ENCODE measurements at regions not wholly inside any gene's neighbourhood (a gene's known extent, or its start where the extent isn't known, plus 50 kb on each side); places are given as distances from the start of the nearest gene placed in this dataset.

- H2BK5ac ChIP-seq (ENCODE audit: low read depth, low read length, poor library complexity, severe bottlenecking), result no peak overlapping the region
- H3K4me2 ChIP-seq (ENCODE audit: low read length, poor library complexity, severe bottlenecking), result no peak overlapping the region
- no peaks in the 10 kb centered on the region for H3K36me3 ChIP-seq (ENCODE audit: control insufficient read depth in 1 of 2, insufficient read depth in 2 of 2, low read depth in 1 of 2, low read length in 2 of 2)
- no peak overlapping the region for H2BK15ac ChIP-seq (ENCODE audit: low read depth, poor library complexity, severe bottlenecking)
- no peak overlapping the region for H3K4ac ChIP-seq (ENCODE audit: low read depth in 1 of 2, low read length in 2 of 2)
- H2BK12ac ChIP-seq (ENCODE audit: low read length in 2 of 2), result peak overlapping the region in 1 of 2 experiments; percentile 21
- peak overlapping the region in 1 of 2 experiments; percentile 57 for H3K18ac ChIP-seq (ENCODE audit: low read depth in 1 of 2, low read length in 2 of 2)
- no peaks in the 10 kb centered on the region for H3K27me3 ChIP-seq (ENCODE audit: control insufficient read depth in 1 of 2, insufficient read depth in 1 of 2, low read length in 2 of 2)
- WGBS, result 72% methylated on average over 2 of the region's 4 CpGs
- H2BK120ac ChIP-seq (ENCODE audit: low read depth, low read length), result no peak overlapping the region
- no peak overlapping the region for H4K91ac ChIP-seq (ENCODE audit: low read length)
- H3K23ac ChIP-seq (ENCODE audit: low read length in 2 of 2), result no peak overlapping the region
- peaks cover 14% of the 10 kb centered on the region for H3K9me3 ChIP-seq (ENCODE audit: control insufficient read depth, low read length)
- H3K4me1 ChIP-seq (ENCODE audit: control insufficient read depth, insufficient read depth, low read depth, low read length), result no peaks in the 10 kb centered on the region
- no peak overlapping the region for H2AK5ac ChIP-seq (ENCODE audit: low read length, severe bottlenecking)
- no peak overlapping the region for H3K4me3 ChIP-seq (ENCODE audit: insufficient read depth in 1 of 2, low read depth in 1 of 2, low read length in 2 of 2)
- H3K9ac ChIP-seq (ENCODE audit: low read length), result no peak overlapping the region
- no peak overlapping the region for H3K27ac ChIP-seq (ENCODE audit: low read length, poor library complexity, severe bottlenecking)
- H3K79me1 ChIP-seq (replicated peaks; ENCODE audit: low read length, poor library complexity, severe bottlenecking), result no peaks in the 10 kb centered on the region
- no peak for DNase-seq
- no peak overlapping the region for H2AFZ ChIP-seq (ENCODE audit: low read depth, low read length)
- no peak overlapping the region for H3K14ac ChIP-seq (ENCODE audit: low read length in 2 of 2)
- H4K8ac ChIP-seq (ENCODE audit: low read length), result no peak overlapping the region
Observed at GRCh38 chr7:46507560-46507959, 586.5 kb upstream of the IGFBP3 start.

- Histone ChIP-seq H3K9me3 (ENCODE audit: control insufficient read depth, low read length) (no peaks in the 10 kb centered on the region), H3K4me2 (ENCODE audit: low read length, poor library complexity, severe bottlenecking) (no peak overlapping the region), H3K23ac (ENCODE audit: low read length in 2 of 2) (no peak overlapping the region), H3K27me3 (ENCODE audit: control insufficient read depth in 1 of 2, insufficient read depth in 1 of 2, low read length in 2 of 2) (no peaks in the 10 kb centered on the region), H3K27ac (ENCODE audit: low read length, poor library complexity, severe bottlenecking) (no peak overlapping the region), H3K4ac (ENCODE audit: low read depth in 1 of 2, low read length in 2 of 2) (no peak overlapping the region), H2AFZ (ENCODE audit: low read depth, low read length) (no peak overlapping the region), H2AK5ac (ENCODE audit: low read length, severe bottlenecking) (no peak overlapping the region), H3K4me1 (ENCODE audit: control insufficient read depth, insufficient read depth, low read depth, low read length) (no peaks in the 10 kb centered on the region), H3K36me3 (ENCODE audit: control insufficient read depth in 1 of 2, insufficient read depth in 2 of 2, low read depth in 1 of 2, low read length in 2 of 2) (no peaks in the 10 kb centered on the region), H3K18ac (ENCODE audit: low read depth in 1 of 2, low read length in 2 of 2) (no peak overlapping the region), H3K4me3 (ENCODE audit: insufficient read depth in 1 of 2, low read depth in 1 of 2, low read length in 2 of 2) (no peak overlapping the region), H2BK120ac (ENCODE audit: low read depth, low read length) (no peak overlapping the region), H3K14ac (ENCODE audit: low read length in 2 of 2) (no peak overlapping the region), H2BK15ac (ENCODE audit: low read depth, poor library complexity, severe bottlenecking) (no peak overlapping the region), H2BK5ac (ENCODE audit: low read depth, low read length, poor library complexity, severe bottlenecking) (no peak overlapping the region), H3K79me1 (replicated peaks; ENCODE audit: low read length, poor library complexity, severe bottlenecking) (no peaks in the 10 kb centered on the region), H3K9ac (ENCODE audit: low read length) (peak overlapping the region; percentile 52), H2BK12ac (ENCODE audit: low read length in 2 of 2) (no peak overlapping the region), H4K91ac (ENCODE audit: low read length) (no peak overlapping the region), H4K8ac (ENCODE audit: low read length) (no peak overlapping the region)
- no CpG with 5 or more reads among the region's 3 CpGs for WGBS
- no peak for DNase-seq
Observed at GRCh38 chr7:46494441-46494840, 573.4 kb upstream of the IGFBP3 start.

GRCh38 chr7:46494028-46494427, 573.0 kb upstream of the IGFBP3 start:
- no peaks in the 10 kb centered on the region for H3K27me3 ChIP-seq (ENCODE audit: control insufficient read depth in 1 of 2, insufficient read depth in 1 of 2, low read length in 2 of 2)
- H3K9ac ChIP-seq (ENCODE audit: low read length), result peak overlapping the region; percentile 52
- H3K4ac ChIP-seq (ENCODE audit: low read depth in 1 of 2, low read length in 2 of 2), result no peak overlapping the region
- no peaks in the 10 kb centered on the region for H3K79me1 ChIP-seq (replicated peaks; ENCODE audit: low read length, poor library complexity, severe bottlenecking)
- H3K27ac ChIP-seq (ENCODE audit: low read length, poor library complexity, severe bottlenecking), result no peak overlapping the region
- H4K8ac ChIP-seq (ENCODE audit: low read length), result no peak overlapping the region
- H2AK5ac ChIP-seq (ENCODE audit: low read length, severe bottlenecking), result no peak overlapping the region
- no peaks in the 10 kb centered on the region for H3K36me3 ChIP-seq (ENCODE audit: control insufficient read depth in 1 of 2, insufficient read depth in 2 of 2, low read depth in 1 of 2, low read length in 2 of 2)
- no peak overlapping the region for H3K18ac ChIP-seq (ENCODE audit: low read depth in 1 of 2, low read length in 2 of 2)
- H2BK5ac ChIP-seq (ENCODE audit: low read depth, low read length, poor library complexity, severe bottlenecking), result no peak overlapping the region
- no peak overlapping the region for H4K91ac ChIP-seq (ENCODE audit: low read length)
- H2BK15ac ChIP-seq (ENCODE audit: low read depth, poor library complexity, severe bottlenecking), result no peak overlapping the region
- H3K14ac ChIP-seq (ENCODE audit: low read length in 2 of 2), result no peak overlapping the region
- no peaks in the 10 kb centered on the region for H3K4me1 ChIP-seq (ENCODE audit: control insufficient read depth, insufficient read depth, low read depth, low read length)
- H3K9me3 ChIP-seq (ENCODE audit: control insufficient read depth, low read length), result no peaks in the 10 kb centered on the region
- no peak overlapping the region for H3K4me2 ChIP-seq (ENCODE audit: low read length, poor library complexity, severe bottlenecking)
- H3K23ac ChIP-seq (ENCODE audit: low read length in 2 of 2), result no peak overlapping the region
- DNase-seq, result peak; percentile 89
- no peak overlapping the region for H2AFZ ChIP-seq (ENCODE audit: low read depth, low read length)
- H2BK12ac ChIP-seq (ENCODE audit: low read length in 2 of 2), result no peak overlapping the region
- H2BK120ac ChIP-seq (ENCODE audit: low read depth, low read length), result no peak overlapping the region
- H3K4me3 ChIP-seq (ENCODE audit: insufficient read depth in 1 of 2, low read depth in 1 of 2, low read length in 2 of 2), result no peak overlapping the region

- Histone ChIP-seq H2BK12ac (ENCODE audit: low read length in 2 of 2) (no peak overlapping the region), H3K23ac (ENCODE audit: low read length in 2 of 2) (no peak overlapping the region), H3K79me1 (replicated peaks; ENCODE audit: low read length, poor library complexity, severe bottlenecking) (no peaks in the 10 kb centered on the region), H4K8ac (ENCODE audit: low read length) (no peak overlapping the region), H3K18ac (ENCODE audit: low read depth in 1 of 2, low read length in 2 of 2) (no peak overlapping the region), H3K27ac (ENCODE audit: low read length, poor library complexity, severe bottlenecking) (no peak overlapping the region), H4K91ac (ENCODE audit: low read length) (no peak overlapping the region), H3K4ac (ENCODE audit: low read depth in 1 of 2, low read length in 2 of 2) (no peak overlapping the region), H3K4me1 (ENCODE audit: control insufficient read depth, insufficient read depth, low read depth, low read length) (no peaks in the 10 kb centered on the region), H3K27me3 (ENCODE audit: control insufficient read depth in 1 of 2, insufficient read depth in 1 of 2, low read length in 2 of 2) (no peaks in the 10 kb centered on the region), H3K4me2 (ENCODE audit: low read length, poor library complexity, severe bottlenecking) (no peak overlapping the region), H3K9ac (ENCODE audit: low read length) (no peak overlapping the region), H3K9me3 (ENCODE audit: control insufficient read depth, low read length) (no peaks in the 10 kb centered on the region), H2BK5ac (ENCODE audit: low read depth, low read length, poor library complexity, severe bottlenecking) (no peak overlapping the region), H2BK120ac (ENCODE audit: low read depth, low read length) (no peak overlapping the region), H2BK15ac (ENCODE audit: low read depth, poor library complexity, severe bottlenecking) (no peak overlapping the region), H3K36me3 (ENCODE audit: control insufficient read depth in 1 of 2, insufficient read depth in 2 of 2, low read depth in 1 of 2, low read length in 2 of 2) (no peaks in the 10 kb centered on the region), H3K14ac (ENCODE audit: low read length in 2 of 2) (no peak overlapping the region), H3K4me3 (ENCODE audit: insufficient read depth in 1 of 2, low read depth in 1 of 2, low read length in 2 of 2) (no peak overlapping the region), H2AFZ (ENCODE audit: low read depth, low read length) (no peak overlapping the region), H2AK5ac (ENCODE audit: low read length, severe bottlenecking) (no peak overlapping the region)
- no peak for DNase-seq
- 100% methylated on average over 2 of the region's 4 CpGs for WGBS
Observed at GRCh38 chr7:46493196-46493595, 572.1 kb upstream of the IGFBP3 start.

Measured in mesenchymal stem cell (in vitro differentiated cells and primary cell).